Keratinocyte (primary cell): ENCODE measurements at regions not wholly inside any gene's neighbourhood (a gene's known extent, or its start where the extent isn't known, plus 50 kb on each side); places are given as distances from the start of the nearest gene placed in this dataset.

ENCODE experiments used
- DNase-seq: peaks from one replicate; pipeline ENCODE4 v3.0.0-alpha.2; 2011; ENCODE audit warnings: low read depth, missing footprints, low spot score
- FAIRE-seq: peaks from 2 replicates; lab custom pipeline; 2011; peaks lifted over from hg19 to GRCh38; lab: Jason Lieb, UNC
- H2AFZ ChIP-seq: 2 replicates; pipeline ENCODE4 v1.6.0; 2012; ENCODE audit warnings: low read length, control low read depth, inconsistent platforms; ENCODE audit not compliant: control insufficient read depth
- H3K27ac ChIP-seq: 2 replicates; pipeline ENCODE4 v1.5.1; 2011; ENCODE audit warnings: low read length; ENCODE audit not compliant: control insufficient read depth, insufficient read depth
- H3K27me3 ChIP-seq: 3 replicates; pipeline ENCODE4 v1.6.0; 2011; ENCODE audit warnings: low read length; ENCODE audit not compliant: control insufficient read depth, insufficient read depth; ENCODE audit errors: extremely low read depth
- H3K36me3 ChIP-seq, 2 experiments: 2 replicates in 1 of 2; 3 replicates in 1 of 2; pipeline ENCODE4 v1.5.1; 2011; ENCODE audit warnings: low read length in 2 of 2, mild to moderate bottlenecking in 1 of 2; ENCODE audit not compliant: control insufficient read depth in 2 of 2, insufficient read depth in 2 of 2; ENCODE audit errors: extremely low read depth in 1 of 2
- H3K4me1 ChIP-seq: 3 replicates; pipeline ENCODE4 v1.5.1; 2011; ENCODE audit warnings: low read length; ENCODE audit not compliant: control insufficient read depth, insufficient read depth; ENCODE audit errors: extremely low read depth
- H3K4me2 ChIP-seq: 3 replicates; pipeline ENCODE4 v1.6.0; 2011; ENCODE audit warnings: low read depth, low read length; ENCODE audit not compliant: control insufficient read depth, insufficient read depth; ENCODE audit errors: extremely low read depth
- H3K4me3 ChIP-seq, 3 experiments: fragments of 200-600 bp in 1 of 3; sonication (generic) in 1 of 3; 2 replicates in 2 of 3; 3 replicates in 1 of 3; pipeline ENCODE4 v1.5.1; 2011 to 2016; ENCODE audit warnings: low read length in 3 of 3, mild to moderate bottlenecking in 3 of 3, control low read depth in 2 of 3, inconsistent platforms in 1 of 3, low read depth in 1 of 3, mixed read lengths in 1 of 3, mixed run types in 1 of 3, moderate library complexity in 1 of 3; ENCODE audit not compliant: control insufficient read depth in 2 of 3, insufficient read depth in 2 of 3; ENCODE audit errors: extremely low read depth in 1 of 3
- H3K79me2 ChIP-seq: 2 replicates; pipeline ENCODE4 v1.6.0; 2012; ENCODE audit warnings: low read length; ENCODE audit not compliant: control insufficient read depth, insufficient read depth
- H3K9ac ChIP-seq: 3 replicates; pipeline ENCODE4 v1.6.0; 2011; ENCODE audit warnings: low read length; ENCODE audit not compliant: control insufficient read depth, insufficient read depth; ENCODE audit errors: extremely low read depth
- H3K9me1 ChIP-seq: 3 replicates; pipeline ENCODE4 v1.6.0; 2011; ENCODE audit warnings: low read length; ENCODE audit not compliant: control insufficient read depth, insufficient read depth; ENCODE audit errors: extremely low read depth
- H3K9me3 ChIP-seq: 2 replicates; pipeline ENCODE4 v1.5.1; 2012; ENCODE audit warnings: low read depth, low read length; ENCODE audit not compliant: control insufficient read depth
- H4K20me1 ChIP-seq: 3 replicates; pipeline ENCODE4 v1.6.0; 2011; ENCODE audit warnings: low read length; ENCODE audit not compliant: control insufficient read depth, insufficient read depth; ENCODE audit errors: extremely low read depth
- CTCF ChIP-seq, 3 experiments: IDR thresholded peaks in 1 of 3; conservative IDR thresholded peaks in 1 of 3; optimal IDR thresholded peaks in 1 of 3; 2 replicates in 2 of 3; 3 replicates in 1 of 3; pipeline versions ENCODE3 to v1.5.1; 2011; ENCODE audit warnings: low read length in 3 of 3, mild to moderate bottlenecking in 3 of 3, moderate library complexity in 2 of 3, control low read depth in 1 of 3, inconsistent platforms in 1 of 3; ENCODE audit not compliant: insufficient read depth in 2 of 3; ENCODE audit errors: extremely low read depth in 1 of 3
- EZH2 ChIP-seq: IDR thresholded peaks from one replicate; pipeline ENCODE4 v1.6.1; 2012; ENCODE audit warnings: inconsistent platforms, mild to moderate bottlenecking, low read length, moderate library complexity
- dilution Hi-C: fragments of 300-500 bp; cut with MboI; formaldehyde crosslinking; loops from one replicate; pipeline ENCODE4 v1.7.0; 2020; ENCODE audit warnings: low sequenced_read_pairs; ENCODE audit not compliant: extremely low pct_ligation_motif_present

- DNase-seq: no peak
- dilution Hi-C loops: no loop called here
- FAIRE-seq: no peak
- H2AFZ ChIP-seq: no peak overlapping the region
- no peak for TF ChIP-seq CTCF (optimal IDR thresholded peaks at IDR 0.05 in 1 of 3, IDR thresholded peaks at IDR 0.05 in 1 of 3, conservative IDR thresholded peaks at IDR 0.05 in 1 of 3; ENCODE audit: extremely low read depth in 1 of 3, insufficient read depth in 2 of 3, low read length in 3 of 3)
- TF ChIP-seq EZH2: no peak
- no peak overlapping the region for H3K4me3 ChIP-seq
- no peaks in the 10 kb centered on the region for H3K36me3 ChIP-seq
- H3K9me3 ChIP-seq: no peaks in the 10 kb centered on the region
- H3K4me1 ChIP-seq: peaks cover 8% of the 10 kb centered on the region
- no peak overlapping the region for H3K9ac ChIP-seq
- H3K27me3 ChIP-seq: peaks cover 76% of the 10 kb centered on the region
- no peak overlapping the region for H3K27ac ChIP-seq
- no peaks in the 10 kb centered on the region for H3K9me1 ChIP-seq
- peaks cover 16% of the 10 kb centered on the region for H4K20me1 ChIP-seq
- no peaks in the 10 kb centered on the region for H3K79me2 ChIP-seq
- H3K4me2 ChIP-seq: peak overlapping the region; percentile 43
Measured at GRCh38 chr15:70517194-70517590, 246.2 kb downstream of the UACA start.

GRCh38 chr15:70516408-70517193 is 246.8 kb downstream of the UACA start:
- dilution Hi-C loops: no loop called here
- no peak for FAIRE-seq

More at GRCh38 chr15:70516408-70517193, 246.8 kb downstream of the UACA start:
- DNase-seq: no peak
- H3K79me2 ChIP-seq: no peaks in the 10 kb centered on the region
- H3K9me3 ChIP-seq: no peaks in the 10 kb centered on the region
- no peak overlapping the region for H3K4me3 ChIP-seq
- no peak overlapping the region for H2AFZ ChIP-seq
- no peak overlapping the region for H3K27ac ChIP-seq
- no peak overlapping the region for H3K9ac ChIP-seq
- peaks cover 8% of the 10 kb centered on the region for H3K4me1 ChIP-seq
- TF ChIP-seq CTCF (optimal IDR thresholded peaks at IDR 0.05 in 1 of 3, IDR thresholded peaks at IDR 0.05 in 1 of 3, conservative IDR thresholded peaks at IDR 0.05 in 1 of 3; ENCODE audit: extremely low read depth in 1 of 3, insufficient read depth in 2 of 3, low read length in 3 of 3) (peak in 2 of 3 experiments; percentile 24 to 33), EZH2 (no peak)
- peaks cover 71% of the 10 kb centered on the region for H3K27me3 ChIP-seq
- peaks cover 14% of the 10 kb centered on the region for H4K20me1 ChIP-seq
- H3K9me1 ChIP-seq: no peaks in the 10 kb centered on the region
- H3K4me2 ChIP-seq: no peak overlapping the region
- no peaks in the 10 kb centered on the region for H3K36me3 ChIP-seq
